ENCODE measurements at regions not wholly inside any gene's neighbourhood (a gene's known extent, or its start where the extent isn't known, plus 50 kb on each side); places are given as distances from the start of the nearest gene placed in this dataset.

GRCh38 chr4:177119021-177119471 is 190.6 kb upstream of the NEIL3 start:
- H3K36me3 ChIP-seq (ENCODE audit: insufficient read depth, low read length) = no peaks in the 10 kb centered on the region
- no peak overlapping the region for H3K4me3 ChIP-seq (ENCODE audit: low read length)
- POLR2A ChIA-PET = no interaction called here
- Mint-ChIP-seq H3K27me3 (no peaks in the 10 kb centered on the region), H3K36me3 (ENCODE audit: low read depth) (no peaks in the 10 kb centered on the region), H3K4me1 (ENCODE audit: low read depth) (no peaks in the 10 kb centered on the region), H3K4me3 (no peak overlapping the region), H3K9me3 (peaks cover 5% of the 10 kb centered on the region), H3K27ac (no peak overlapping the region)
- H3K4me1 ChIP-seq (ENCODE audit: insufficient read depth, low read length) = no peaks in the 10 kb centered on the region
- H3K27me3 ChIP-seq (ENCODE audit: control insufficient read depth in 1 of 2, insufficient read depth in 2 of 2, low read length in 2 of 2) = no peaks in the 10 kb centered on the region
- DNase-seq (no peak), ATAC-seq (ENCODE audit: poor library complexity) (no peak)
- H3K9me3 ChIP-seq (ENCODE audit: control insufficient read depth in 1 of 2, insufficient read depth in 1 of 2, low read length in 2 of 2) = no peaks in the 10 kb centered on the region
- CTCF ChIA-PET = no interaction called here
- no peak for TF ChIP-seq CTCF (IDR thresholded peaks at IDR 0.05)
- intact Hi-C loops (cut with DNase I, micrococcal nuclease) = no loop called here
- no peak overlapping the region for H3K27ac ChIP-seq (ENCODE audit: low read depth in 1 of 2, low read length in 2 of 2)

GRCh38 chr4:177119691-177120090 is 190.0 kb upstream of the NEIL3 start:
- no peak for TF ChIP-seq CTCF (IDR thresholded peaks at IDR 0.05)
- Mint-ChIP-seq H3K27me3 (no peaks in the 10 kb centered on the region), H3K27ac (no peak overlapping the region), H3K4me3 (no peak overlapping the region), H3K9me3 (peaks cover 5% of the 10 kb centered on the region), H3K4me1 (ENCODE audit: low read depth) (no peaks in the 10 kb centered on the region), H3K36me3 (ENCODE audit: low read depth) (no peaks in the 10 kb centered on the region)
- POLR2A ChIA-PET = no interaction called here
- Histone ChIP-seq H3K27ac (ENCODE audit: low read depth in 1 of 2, low read length in 2 of 2) (no peak overlapping the region), H3K9me3 (ENCODE audit: control insufficient read depth in 1 of 2, insufficient read depth in 1 of 2, low read length in 2 of 2) (no peaks in the 10 kb centered on the region), H3K36me3 (ENCODE audit: insufficient read depth, low read length) (no peaks in the 10 kb centered on the region), H3K4me1 (ENCODE audit: insufficient read depth, low read length) (no peaks in the 10 kb centered on the region), H3K27me3 (ENCODE audit: control insufficient read depth in 1 of 2, insufficient read depth in 2 of 2, low read length in 2 of 2) (no peaks in the 10 kb centered on the region), H3K4me3 (ENCODE audit: low read length) (no peak overlapping the region)
- no peak for ATAC-seq (ENCODE audit: poor library complexity)
- DNase-seq = no peak
- intact Hi-C loops (cut with DNase I, micrococcal nuclease) = no loop called here
- CTCF ChIA-PET = interaction anchor here (0.7 kb wide), 1 partner anchor 973 kb away, joined by 4 read pairs; no protein-coding TSS in a partner anchor

GRCh38 chr4:177123811-177124210 is 185.9 kb upstream of the NEIL3 start:
- H3K4me1 ChIP-seq (ENCODE audit: insufficient read depth, low read length) = no peaks in the 10 kb centered on the region
- Mint-ChIP-seq H3K4me1 (ENCODE audit: low read depth) (no peaks in the 10 kb centered on the region), H3K36me3 (ENCODE audit: low read depth) (no peaks in the 10 kb centered on the region), H3K9me3 (peaks cover 7% of the 10 kb centered on the region), H3K27ac (no peak overlapping the region), H3K4me3 (no peak overlapping the region), H3K27me3 (no peaks in the 10 kb centered on the region)
- TF ChIP-seq CTCF (IDR thresholded peaks at IDR 0.05) = no peak
- ChIA-PET CTCF (no interaction called here), POLR2A (no interaction called here)
- H3K4me3 ChIP-seq (ENCODE audit: low read length) = no peak overlapping the region
- no peaks in the 10 kb centered on the region for H3K36me3 ChIP-seq (ENCODE audit: insufficient read depth, low read length)
- no peak overlapping the region for H3K27ac ChIP-seq (ENCODE audit: low read depth in 1 of 2, low read length in 2 of 2)
- DNase-seq (no peak), ATAC-seq (ENCODE audit: poor library complexity) (no peak)
- H3K27me3 ChIP-seq (ENCODE audit: control insufficient read depth in 1 of 2, insufficient read depth in 2 of 2, low read length in 2 of 2) = no peaks in the 10 kb centered on the region
- no peaks in the 10 kb centered on the region for H3K9me3 ChIP-seq (ENCODE audit: control insufficient read depth in 1 of 2, insufficient read depth in 1 of 2, low read length in 2 of 2)
- intact Hi-C loops (cut with DNase I, micrococcal nuclease) = no loop called here

All from CD4-positive, alpha-beta T cell (primary cell).